Activated naive CD4-positive, alpha-beta T cell treated with anti-CD3 and anti-CD28 coated beads, Interleukin-2, amount 50 U/mL, for 72 hours (primary cell): ENCODE measurements at regions not wholly inside any gene's neighbourhood (a gene's known extent, or its start where the extent isn't known, plus 50 kb on each side); places are given as distances from the start of the nearest gene placed in this dataset.

ENCODE experiments used
- ATAC-seq, 2 donors: fragments of 150-1000 bp; cut with Tn5 transposase; 2 replicates each; pipeline ENCODE4 v1.10.0; 2021; ENCODE audit warnings: mild to moderate bottlenecking in 2 of 2, moderate library complexity in 2 of 2
- DNase-seq, 2 donors: peaks; one replicate each; pipeline ENCODE4 v3.0.0; 2021 to 2022; ENCODE audit warnings: low spot score in 2 of 2
- H3K27ac Mint-ChIP-seq, 2 donors: one replicate each; pipeline ENCODE4 v1.8.0; 2022; ENCODE audit warnings: mild to moderate bottlenecking in 2 of 2, mixed read lengths in 2 of 2
- H3K36me3 Mint-ChIP-seq, 2 donors: one replicate each; pipeline ENCODE4 v1.8.0; 2022; ENCODE audit warnings: mixed read lengths in 2 of 2
- H3K9me3 Mint-ChIP-seq, 2 donors: one replicate each; pipeline ENCODE4 v1.8.0; 2022; ENCODE audit warnings: mixed read lengths in 2 of 2

DNA sequence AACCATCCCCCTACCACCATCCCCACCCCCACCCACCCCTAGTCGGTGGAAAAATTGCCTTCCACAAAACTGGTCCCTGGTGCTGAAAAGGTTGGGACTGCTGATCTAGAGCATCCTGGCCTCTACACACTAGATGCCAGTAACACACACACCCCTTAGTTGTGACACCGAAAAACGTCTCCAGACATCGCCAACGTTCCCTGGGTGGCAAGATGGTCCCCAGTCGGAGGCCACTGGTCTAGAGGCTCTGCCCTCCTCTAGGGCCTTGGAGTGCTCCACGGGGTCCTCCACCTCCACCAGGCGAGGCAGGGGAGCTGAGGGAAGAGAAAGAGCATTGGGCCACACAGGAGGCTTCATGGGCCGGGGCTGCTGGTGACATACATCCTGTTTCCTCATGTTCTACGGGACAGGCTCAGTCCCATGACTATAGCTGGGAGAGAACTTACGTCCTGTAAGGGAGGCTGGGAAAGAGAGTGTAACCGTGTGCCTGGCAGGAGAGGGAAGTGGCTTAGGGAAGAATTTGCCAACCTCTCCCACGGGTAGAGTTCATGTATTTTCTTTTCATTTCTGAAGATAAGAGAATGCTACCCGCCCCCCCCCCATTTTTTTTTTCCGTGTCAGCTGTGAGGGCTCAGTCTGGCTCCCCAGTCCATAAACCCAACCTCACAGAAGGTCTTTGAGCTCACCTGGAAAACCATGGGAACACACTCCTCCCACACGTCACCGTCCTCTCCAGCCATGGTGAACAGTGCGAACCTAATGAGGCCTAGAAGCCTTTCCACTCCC, 132.7 kb upstream of the MYCN start:
- no peak for DNase-seq
- Mint-ChIP-seq H3K36me3 (no peaks in the 10 kb centered on the region), H3K27ac (no peak overlapping the region), H3K9me3 (no peaks in the 10 kb centered on the region)
- ATAC-seq = no peak

DNA sequence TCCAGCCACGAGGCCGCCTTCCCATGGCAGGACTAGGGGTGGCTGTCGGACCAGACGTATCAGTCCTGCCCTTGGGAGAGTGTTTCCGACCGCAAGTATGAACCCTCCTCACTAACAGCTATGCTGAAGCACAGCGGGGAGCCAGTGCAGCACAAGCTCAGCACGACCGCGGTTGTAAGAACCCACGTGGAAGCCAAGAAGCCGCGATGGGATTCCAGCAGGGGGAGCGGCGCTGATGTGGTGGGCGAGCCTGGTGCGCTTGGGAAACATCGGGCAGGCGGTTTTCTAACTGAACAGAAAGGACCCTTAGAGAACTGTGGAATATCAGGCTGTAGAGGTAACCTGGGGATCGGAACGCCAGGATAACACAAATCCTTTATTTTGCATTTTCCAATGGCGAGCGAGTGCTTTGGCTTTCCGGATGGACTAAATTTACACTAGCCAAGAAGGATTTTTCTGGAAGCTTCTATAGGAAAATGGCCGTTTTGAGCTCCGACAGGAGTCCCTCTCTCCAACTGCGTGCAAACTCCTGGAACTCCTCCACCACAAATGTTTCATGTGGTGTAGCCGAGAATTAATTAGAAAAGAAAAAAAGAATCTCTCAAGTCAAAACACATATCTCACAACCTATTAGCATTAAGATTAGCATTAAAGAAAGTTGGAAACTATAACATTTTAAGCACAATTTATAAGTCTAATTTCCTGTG, 132.0 kb upstream of the MYCN start:
- DNase-seq (no peak), ATAC-seq (no peak)

DNA sequence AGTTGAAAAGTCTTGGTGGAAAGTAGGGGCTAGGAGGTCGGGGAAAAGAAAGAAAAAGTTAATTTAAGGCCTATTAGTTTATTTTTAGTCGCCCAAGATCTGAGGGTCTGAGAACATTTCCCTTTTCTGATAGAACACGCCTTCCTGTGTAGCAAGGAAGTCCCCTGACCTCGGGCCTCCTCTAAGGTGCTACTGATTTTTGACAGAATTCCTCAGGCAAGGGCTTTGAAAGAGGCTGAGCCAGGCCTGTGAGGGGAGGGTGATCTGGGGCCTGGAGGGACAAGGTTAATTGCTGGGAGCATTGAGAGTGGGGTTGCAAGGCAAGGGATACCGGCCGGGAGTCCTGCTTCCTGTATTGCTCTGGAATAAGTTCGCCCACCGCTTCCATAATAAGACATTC, 131.4 kb upstream of the MYCN start:
- H3K27ac Mint-ChIP-seq = no peak overlapping the region
- no peaks in the 10 kb centered on the region for H3K36me3 Mint-ChIP-seq
- no peaks in the 10 kb centered on the region for H3K9me3 Mint-ChIP-seq
- DNase-seq (no peak), ATAC-seq (no peak)

More for the DNA sequence above, 132.0 kb upstream of the MYCN start:
- H3K36me3 Mint-ChIP-seq = no peaks in the 10 kb centered on the region
- no peak overlapping the region for H3K27ac Mint-ChIP-seq
- H3K9me3 Mint-ChIP-seq = no peaks in the 10 kb centered on the region

DNA sequence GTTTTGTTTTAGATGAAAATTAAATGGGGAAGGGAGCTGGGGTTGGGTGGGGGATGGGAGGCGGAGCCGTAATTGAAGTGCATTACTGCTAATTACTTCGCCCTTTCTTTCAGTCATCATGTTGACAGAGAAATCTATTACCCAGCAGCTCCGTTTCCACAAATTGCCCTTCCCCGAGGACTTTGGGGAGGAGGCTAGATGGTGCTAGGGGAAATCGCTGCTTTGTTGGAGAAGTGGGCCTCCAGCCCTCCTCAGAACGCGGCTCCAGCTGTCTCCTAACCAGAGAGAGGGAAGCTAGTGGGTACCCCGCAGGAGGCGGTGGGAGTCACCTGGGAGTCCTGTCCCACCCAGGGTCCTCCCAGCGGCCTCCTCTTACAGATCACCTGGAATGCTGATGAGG, 130.9 kb upstream of the MYCN start:
- DNase-seq = no peak
- ATAC-seq = no peak
- Mint-ChIP-seq H3K36me3 (no peaks in the 10 kb centered on the region), H3K27ac (no peak overlapping the region), H3K9me3 (no peaks in the 10 kb centered on the region)

DNA sequence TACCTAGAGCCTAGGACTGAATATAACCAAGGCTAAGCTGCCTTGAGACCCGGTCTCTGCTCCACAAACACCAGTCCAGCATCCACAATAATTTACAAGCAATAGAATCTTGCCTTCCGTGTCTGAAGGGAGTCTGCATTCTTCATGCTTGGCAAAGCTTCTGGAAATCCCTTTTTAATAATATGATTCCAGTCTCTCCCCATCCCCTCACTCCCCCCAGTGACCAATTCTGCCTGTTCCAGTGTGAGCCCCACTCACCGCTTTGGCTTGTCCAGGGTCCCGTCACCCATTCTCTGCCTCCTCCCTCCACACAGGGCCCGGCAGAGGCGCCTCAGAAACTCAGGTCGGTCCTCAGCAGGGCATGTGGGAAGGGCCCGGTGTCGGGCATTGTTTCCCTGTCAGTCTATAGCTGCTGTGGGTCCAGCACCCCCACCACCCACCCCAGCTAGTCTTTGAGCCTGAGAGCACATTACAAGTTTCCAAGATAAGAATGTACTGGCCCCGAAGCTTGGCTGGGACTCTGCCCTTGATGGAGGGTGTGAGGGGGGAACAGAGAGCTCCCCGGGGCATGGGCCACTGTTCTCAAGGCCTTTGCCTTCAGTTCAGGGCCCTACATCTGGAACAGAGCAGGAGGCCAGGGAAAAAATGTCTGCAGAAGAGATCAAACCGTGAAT, 129.7 kb upstream of the MYCN start:
- Mint-ChIP-seq H3K9me3 (no peaks in the 10 kb centered on the region), H3K36me3 (no peaks in the 10 kb centered on the region), H3K27ac (no peak overlapping the region)
- DNase-seq (no peak), ATAC-seq (no peak)

DNA sequence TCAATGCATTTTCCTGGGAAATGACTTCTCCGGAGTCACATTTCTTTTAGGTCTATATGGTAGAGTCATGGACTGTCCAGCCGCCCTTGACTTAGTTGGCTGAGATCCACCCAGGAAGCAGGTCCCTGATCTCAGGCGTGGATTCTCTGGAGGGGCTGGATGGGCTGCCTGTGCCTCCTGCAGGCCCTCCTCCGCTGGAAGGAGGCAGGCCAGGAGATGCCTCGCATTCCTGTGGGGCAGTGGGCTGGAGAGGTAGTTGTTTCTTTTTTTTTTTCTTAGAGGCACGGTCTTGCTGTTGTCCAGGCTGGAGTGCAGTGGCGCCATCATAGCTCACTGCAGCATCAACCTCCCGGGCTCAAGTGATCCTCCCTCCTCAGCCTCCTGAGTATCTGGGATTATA, 129.0 kb upstream of the MYCN start:
- Mint-ChIP-seq H3K9me3 (no peaks in the 10 kb centered on the region), H3K36me3 (no peaks in the 10 kb centered on the region), H3K27ac (no peak overlapping the region)
- DNase-seq (no peak), ATAC-seq (no peak)

DNA sequence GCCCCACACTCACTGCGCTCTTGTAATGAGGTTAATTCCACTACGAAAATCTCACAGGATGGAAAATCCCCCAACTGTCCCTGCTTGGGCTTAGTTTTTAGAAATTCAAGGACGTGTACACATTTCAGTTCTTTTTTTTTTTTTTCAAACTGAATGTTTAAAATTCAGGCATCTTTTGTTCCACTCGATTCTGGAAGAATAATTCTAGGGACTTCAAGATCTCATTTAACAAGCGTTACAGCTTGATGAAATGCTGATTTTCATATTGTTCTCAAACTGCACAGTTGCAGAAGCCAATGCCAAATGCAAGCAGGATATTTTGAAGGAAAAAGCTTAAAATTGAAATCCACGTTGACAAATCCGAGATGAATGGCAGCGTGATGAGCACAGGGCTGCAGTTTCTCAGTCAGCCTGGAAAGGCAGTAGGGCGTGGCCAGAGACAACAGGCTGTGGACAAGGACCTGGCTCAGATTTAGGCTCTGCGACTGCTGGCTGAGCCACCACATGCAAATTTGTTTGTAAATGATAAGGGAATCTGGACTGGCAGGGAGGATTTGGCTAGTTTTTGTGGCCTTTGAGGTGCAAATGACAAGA, 128.1 kb upstream of the MYCN start:
- ATAC-seq (no peak), DNase-seq (no peak)
- no peak overlapping the region for H3K27ac Mint-ChIP-seq
- H3K9me3 Mint-ChIP-seq = no peaks in the 10 kb centered on the region
- no peaks in the 10 kb centered on the region for H3K36me3 Mint-ChIP-seq

DNA sequence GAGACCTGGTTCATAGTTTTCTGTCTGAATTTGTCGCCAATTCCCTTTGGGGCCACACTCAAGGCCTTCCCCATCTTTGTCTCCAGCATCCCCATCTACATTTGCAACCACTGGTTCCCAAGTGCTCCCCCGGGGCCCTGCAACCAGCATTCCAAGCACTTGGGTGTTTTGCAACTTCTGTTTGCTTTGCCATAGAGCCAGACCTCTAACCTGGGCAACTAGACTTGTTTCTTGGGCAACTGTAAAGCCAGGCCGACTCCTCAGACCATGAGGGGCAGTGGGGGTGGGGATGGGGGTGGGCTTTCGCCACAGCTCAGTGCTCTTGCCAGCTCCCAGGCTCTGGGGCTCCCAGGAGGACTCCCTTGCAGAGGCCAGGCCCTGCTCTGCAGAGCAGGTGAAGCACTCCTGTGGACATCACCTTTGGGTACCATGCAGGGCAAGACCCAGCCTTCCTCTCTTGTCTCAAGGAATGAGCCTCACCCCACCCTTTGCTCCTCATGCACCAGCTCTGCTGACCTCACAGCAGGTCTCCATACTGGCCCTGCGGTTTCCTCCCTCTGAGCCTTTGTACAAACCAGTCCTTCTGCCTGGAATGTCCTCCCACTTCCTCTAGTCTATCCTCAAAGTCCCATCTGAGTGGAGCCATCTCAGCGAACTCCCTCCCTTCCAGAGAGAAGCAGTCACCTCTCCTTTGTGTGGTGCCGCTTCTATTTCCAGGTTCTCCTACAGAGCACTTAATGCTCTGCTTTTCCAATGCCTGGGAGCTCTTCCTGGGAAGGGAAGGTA, 126.7 kb upstream of the MYCN start:
- Mint-ChIP-seq H3K27ac (no peak overlapping the region), H3K9me3 (no peaks in the 10 kb centered on the region), H3K36me3 (no peaks in the 10 kb centered on the region)
- ATAC-seq = no peak
- DNase-seq = no peak

DNA sequence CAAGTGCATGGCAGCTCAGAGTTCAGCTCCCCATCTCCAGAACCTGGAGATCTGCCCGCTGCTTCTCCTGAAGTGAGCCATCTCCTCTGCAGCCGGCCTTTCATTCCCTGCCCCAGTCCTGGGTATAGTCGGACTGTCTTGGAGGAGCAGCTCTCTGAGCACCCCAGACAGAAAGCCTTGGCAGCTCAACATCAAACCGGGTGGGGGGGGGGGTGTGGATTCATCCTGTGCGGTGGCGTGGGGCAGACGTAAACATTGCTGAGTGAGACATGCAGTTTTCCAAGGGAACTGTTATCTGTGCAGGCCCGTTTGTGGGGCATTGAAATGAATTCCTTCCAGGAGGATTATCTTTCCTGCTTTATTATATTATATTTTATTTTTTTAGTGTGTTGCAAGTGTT, 125.9 kb upstream of the MYCN start:
- Mint-ChIP-seq H3K36me3 (no peaks in the 10 kb centered on the region), H3K27ac (no peak overlapping the region), H3K9me3 (no peaks in the 10 kb centered on the region)
- no peak for DNase-seq
- ATAC-seq = no peak

DNA sequence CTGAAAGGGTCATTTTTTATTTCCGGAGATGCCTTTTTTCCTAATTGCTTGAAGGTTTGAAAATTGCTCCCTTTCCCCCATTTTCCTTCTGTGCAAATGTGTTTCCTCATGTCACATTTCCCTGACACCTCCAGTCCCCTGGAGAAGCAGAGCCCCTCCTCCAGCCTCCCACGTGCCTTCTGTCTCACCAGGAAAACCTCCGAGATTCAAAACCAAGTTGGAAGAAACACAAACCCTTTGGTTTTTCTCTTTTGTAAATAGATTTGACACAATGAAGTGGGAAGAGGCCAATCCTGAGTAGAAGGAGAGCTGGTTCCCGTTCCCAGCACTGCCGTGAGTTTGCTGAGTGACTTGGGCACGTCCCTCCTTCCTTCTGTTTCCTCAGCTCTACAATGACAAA, 125.4 kb upstream of the MYCN start:
- ATAC-seq (no peak), DNase-seq (no peak)
- H3K27ac Mint-ChIP-seq = no peak overlapping the region
- H3K9me3 Mint-ChIP-seq = no peaks in the 10 kb centered on the region
- H3K36me3 Mint-ChIP-seq = no peaks in the 10 kb centered on the region

DNA sequence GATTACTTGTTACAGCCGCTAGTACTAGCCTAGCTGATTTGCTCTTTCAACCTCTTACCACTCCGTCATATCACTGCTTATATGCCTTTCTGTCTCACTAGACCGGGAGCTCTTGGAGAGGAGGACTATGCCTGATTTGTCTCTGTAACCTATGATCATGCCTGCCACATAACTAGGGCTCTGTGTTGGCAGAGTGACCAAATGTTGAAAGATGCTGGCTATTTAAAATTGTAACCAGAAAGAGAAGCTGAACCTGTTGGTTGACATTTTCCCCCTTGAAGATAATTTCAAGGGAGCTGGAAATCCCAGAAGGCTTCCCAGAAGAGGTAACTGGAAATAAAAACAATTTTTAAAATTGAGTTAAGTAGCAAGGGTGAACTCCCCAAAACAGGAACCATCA, 124.1 kb upstream of the MYCN start:
- ATAC-seq = no peak
- Mint-ChIP-seq H3K9me3 (no peaks in the 10 kb centered on the region), H3K36me3 (no peaks in the 10 kb centered on the region), H3K27ac (no peak overlapping the region)
- no peak for DNase-seq

DNA sequence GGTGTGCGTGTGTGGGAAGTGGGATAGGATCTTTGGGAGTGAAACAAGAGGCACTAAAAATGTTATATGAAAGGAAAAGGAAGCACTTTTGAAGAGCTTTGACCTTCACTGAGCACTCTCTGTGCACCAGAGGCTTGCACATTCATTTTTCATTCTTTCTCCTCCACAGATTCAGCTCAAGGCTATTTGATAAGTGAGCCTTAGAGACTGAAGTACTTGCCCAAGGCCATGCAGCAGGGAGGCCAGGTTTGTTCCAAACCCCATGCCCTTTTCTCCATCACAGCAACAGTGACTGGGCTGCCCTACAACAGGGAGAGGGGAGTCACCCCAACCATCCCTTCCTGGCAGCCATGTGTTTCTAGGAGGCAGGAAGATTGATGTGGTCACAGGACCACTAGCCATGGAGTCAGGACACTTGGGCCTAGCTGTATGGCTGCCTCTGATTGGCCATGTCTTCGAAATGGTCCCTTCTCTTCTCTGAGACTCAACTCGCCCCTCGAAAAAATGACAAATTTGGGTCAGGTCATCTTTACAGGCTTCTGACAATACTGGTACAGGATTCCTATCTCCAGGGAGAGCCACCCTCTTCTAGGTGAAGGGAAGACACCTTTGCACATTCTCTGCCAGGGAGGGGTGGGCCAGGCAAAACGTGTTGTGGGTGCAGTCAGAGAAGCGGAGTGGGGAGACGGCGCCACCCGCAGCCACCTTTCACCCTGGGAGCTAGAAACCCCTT, 123.5 kb upstream of the MYCN start:
- DNase-seq = no peak
- no peaks in the 10 kb centered on the region for H3K9me3 Mint-ChIP-seq
- no peak overlapping the region for H3K27ac Mint-ChIP-seq
- no peak for ATAC-seq
- no peaks in the 10 kb centered on the region for H3K36me3 Mint-ChIP-seq

DNA sequence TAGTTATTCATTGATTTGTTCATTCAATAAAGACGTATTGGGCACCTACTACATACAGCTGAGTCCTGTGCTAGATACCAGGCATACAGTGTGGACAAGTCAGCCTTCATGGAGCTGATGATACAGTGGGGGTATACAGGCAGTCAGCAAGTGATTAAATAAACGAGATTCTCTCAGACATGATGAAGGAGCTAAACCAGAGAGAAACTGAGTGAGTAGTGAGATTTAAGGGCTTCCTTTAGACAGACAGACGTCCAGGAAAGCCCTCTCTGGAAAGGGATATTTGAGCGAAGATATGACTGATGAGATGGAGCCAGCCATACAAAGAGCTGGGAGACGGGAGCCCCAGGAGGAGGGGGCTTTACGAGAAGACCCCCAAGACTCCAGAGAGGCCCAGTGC, 122.6 kb upstream of the MYCN start:
- Mint-ChIP-seq H3K27ac (no peak overlapping the region), H3K9me3 (no peaks in the 10 kb centered on the region), H3K36me3 (no peaks in the 10 kb centered on the region)
- ATAC-seq (no peak), DNase-seq (no peak)

DNA sequence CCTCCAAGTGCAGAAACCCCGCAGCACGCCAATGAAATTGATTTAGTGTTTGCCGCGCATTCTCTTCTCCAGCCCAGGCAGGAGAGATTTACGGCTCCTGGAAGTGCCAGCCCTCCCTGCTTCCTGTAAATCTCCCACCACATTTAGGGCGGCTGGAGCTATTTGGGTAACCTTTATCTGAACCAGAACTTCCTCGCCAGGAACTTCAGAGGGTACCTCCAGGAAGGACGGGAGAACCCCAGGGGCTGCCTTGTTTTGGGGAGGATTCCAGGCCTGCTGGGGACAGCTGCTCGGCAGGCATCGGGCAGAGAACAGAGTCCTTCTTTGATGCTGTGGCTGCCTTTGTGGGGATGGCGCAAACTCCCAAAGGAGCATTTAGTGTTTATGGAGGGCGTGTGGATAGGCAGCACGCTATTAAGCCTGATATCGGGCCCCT, 122.0 kb upstream of the MYCN start:
- DNase-seq (no peak), ATAC-seq (no peak)
- no peak overlapping the region for H3K27ac Mint-ChIP-seq
- no peaks in the 10 kb centered on the region for H3K36me3 Mint-ChIP-seq
- H3K9me3 Mint-ChIP-seq = no peaks in the 10 kb centered on the region

DNA sequence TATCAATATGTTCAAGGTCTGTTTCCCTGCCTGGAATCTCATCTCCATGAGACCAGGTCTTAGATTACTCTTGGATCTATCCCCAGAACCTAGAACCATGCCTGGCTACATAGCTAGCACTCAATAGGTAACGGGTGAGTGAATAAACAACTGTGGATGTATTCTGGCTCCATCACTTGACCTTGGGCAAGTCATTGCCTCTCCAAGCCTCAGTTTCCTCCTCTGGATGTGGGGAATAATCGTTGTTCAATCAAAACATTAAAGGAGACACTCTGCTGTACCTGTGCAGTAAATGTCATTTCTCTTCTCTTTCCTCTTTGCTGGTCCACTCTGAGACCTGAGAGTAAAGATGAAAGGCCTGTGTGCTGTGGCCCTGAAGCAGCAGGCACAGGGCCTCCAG, 121.5 kb upstream of the MYCN start:
- H3K27ac Mint-ChIP-seq = no peak overlapping the region
- no peak for DNase-seq
- no peaks in the 10 kb centered on the region for H3K9me3 Mint-ChIP-seq
- no peaks in the 10 kb centered on the region for H3K36me3 Mint-ChIP-seq
- no peak for ATAC-seq

DNA sequence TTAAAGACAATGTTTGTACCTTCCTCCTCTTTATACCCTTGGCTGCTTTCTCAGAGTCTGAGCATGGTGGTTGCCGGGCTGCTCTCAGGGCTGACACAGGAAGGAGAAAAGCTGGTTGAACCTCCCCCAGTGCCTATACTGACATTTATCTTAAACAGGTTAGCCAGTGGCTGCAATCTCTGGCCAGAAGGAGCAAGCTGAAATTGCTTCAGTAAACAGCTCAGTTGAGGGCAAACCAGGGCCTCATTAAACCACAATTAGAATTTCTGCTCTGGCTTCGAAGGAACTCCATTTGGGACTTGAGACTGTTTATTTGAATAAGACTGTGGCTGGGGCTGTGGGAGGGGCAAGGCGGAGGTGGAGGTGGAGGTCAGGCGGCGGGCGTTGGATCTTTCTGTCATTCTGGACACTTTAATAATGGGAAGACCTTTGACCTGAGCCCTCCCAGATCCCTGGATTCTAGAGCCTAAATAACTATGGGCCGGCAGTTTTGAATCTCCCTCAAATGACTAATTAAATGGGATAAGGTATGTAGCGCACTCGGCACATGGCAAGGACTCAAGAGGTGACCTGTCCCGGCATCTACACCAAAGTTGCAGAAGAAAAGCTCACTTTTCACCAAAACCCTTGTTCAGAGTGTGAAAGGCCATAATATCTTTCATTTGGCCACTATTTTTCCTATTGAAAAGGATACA, 120.6 kb upstream of the MYCN start:
- H3K9me3 Mint-ChIP-seq = no peaks in the 10 kb centered on the region
- DNase-seq = no peak
- no peak for ATAC-seq
- H3K27ac Mint-ChIP-seq = no peak overlapping the region
- H3K36me3 Mint-ChIP-seq = no peaks in the 10 kb centered on the region
